GM12878 (cell line): ENCODE measurements at regions not wholly inside any gene's neighbourhood (a gene's known extent, or its start where the extent isn't known, plus 50 kb on each side); places are given as distances from the start of the nearest gene placed in this dataset.
"Not testable (repeated sequence)": the region's sequence is repeated elsewhere in the genome, so short reads cannot be mapped to it uniquely, and the experiment has no call there.

ENCODE experiments used
- ATAC-seq: fragments of 200-7000 bp; cut with Tn5 transposase; 3 replicates; pipeline ENCODE4 v1.9.1; 2020; ENCODE audit warnings: mild to moderate bottlenecking, moderate library complexity
- BruUV-seq: library from RNA; stranded (reverse); fragments of 400-500 nt; replicated peaks from 2 replicates; lab custom pipeline; 2021; lab: Mats Ljungman, UMichigan
- CTCF ChIA-PET: fragments of 300-600 bp; sonication (Branson Sonifier 250); formaldehyde crosslinking; extraction: SDS; loops from one replicate; lab custom pipeline; 2021; ENCODE audit warnings: inconsistent platforms; lab: Yijun Ruan, JAX
- POLR2A ChIA-PET: fragments of 350-600 bp; formaldehyde crosslinking; extraction: SDS; loops from one replicate; lab custom pipeline; 2021; ENCODE audit warnings: inconsistent platforms; lab: Charles Lee
- RAD21 ChIA-PET: fragments of 300-600 bp; sonication (Branson Sonifier 250); formaldehyde crosslinking; loops from one replicate; lab custom pipeline; 2023; ENCODE audit warnings: antibody characterized with exemption; ENCODE audit not compliant: unreplicated experiment; lab: Charles Lee
- SMC1A ChIA-PET: fragments of 300-600 bp; sonication (Branson Sonifier 250); formaldehyde crosslinking; loops from one replicate; lab custom pipeline; 2023; ENCODE audit not compliant: unreplicated experiment, uncharacterized antibody; lab: Charles Lee
- DNase-seq: peaks from one replicate; pipeline ENCODE4 v3.0.0-alpha.2; 2011; ENCODE audit warnings: low read depth, low spot score
- FAIRE-seq: peaks from 3 replicates; lab custom pipeline; 2011; peaks lifted over from hg19 to GRCh38; lab: Jason Lieb, UNC
- H2AFZ ChIP-seq: 2 replicates; pipeline ENCODE4 v1.6.0; 2011; ENCODE audit warnings: low read depth, low read length, control low read depth; ENCODE audit not compliant: control insufficient read depth
- H3K27ac ChIP-seq: 2 replicates; pipeline ENCODE4 v1.5.1; 2011; ENCODE audit warnings: control low read depth; ENCODE audit not compliant: control insufficient read depth, insufficient read depth
- H3K27me3 ChIP-seq, 2 experiments: replicated peaks in 1 of 2; 2 replicates each; pipeline versions ENCODE4 v1.6.0 to v1.6.1; 2011; ENCODE audit warnings: low read length in 1 of 2; ENCODE audit not compliant: control insufficient read depth in 2 of 2, insufficient read depth in 2 of 2
- H3K36me3 ChIP-seq, 2 experiments: 2 replicates each; pipeline ENCODE4 v1.5.1; 2011; ENCODE audit warnings: low read length in 1 of 2; ENCODE audit not compliant: control insufficient read depth in 2 of 2, insufficient read depth in 2 of 2
- H3K4me1 ChIP-seq: 2 replicates; pipeline ENCODE4 v1.6.1; 2011; ENCODE audit warnings: mild to moderate bottlenecking, low read length, moderate library complexity, mixed read lengths; ENCODE audit not compliant: control insufficient read depth, insufficient read depth
- H3K4me2 ChIP-seq: 2 replicates; pipeline ENCODE4 v1.6.0; 2011; ENCODE audit warnings: control low read depth; ENCODE audit not compliant: control insufficient read depth, insufficient read depth
- H3K4me3 ChIP-seq: fragments of 200-600 bp; sonication (generic); 2 replicates; pipeline ENCODE4 v1.5.1; 2016
- H3K79me2 ChIP-seq: 2 replicates; pipeline ENCODE4 v1.6.0; 2011; ENCODE audit warnings: low read length; ENCODE audit not compliant: control insufficient read depth, insufficient read depth
- H3K9ac ChIP-seq: 2 replicates; pipeline ENCODE4 v1.8.0; 2011; ENCODE audit warnings: low read length, control low read depth, mixed read lengths; ENCODE audit not compliant: control insufficient read depth, insufficient read depth
- H3K9me3 ChIP-seq: replicated peaks from 3 replicates; pipeline ENCODE4 v1.5.1; 2011; ENCODE audit warnings: mild to moderate bottlenecking, low read length; ENCODE audit not compliant: control insufficient read depth, insufficient read depth
- H4K20me1 ChIP-seq: 2 replicates; pipeline ENCODE4 v1.6.0; 2011; ENCODE audit not compliant: control insufficient read depth, insufficient read depth
- CTCF ChIP-seq, 3 experiments: IDR thresholded peaks in 2 of 3; conservative IDR thresholded peaks in 1 of 3; 2 replicates each; pipeline ENCODE4 v1.5.1; 2011; ENCODE audit warnings: low read depth in 3 of 3, low read length in 3 of 3, mild to moderate bottlenecking in 3 of 3, control low read depth in 2 of 3, moderate library complexity in 2 of 3, inconsistent platforms in 1 of 3, mixed read lengths in 1 of 3; ENCODE audit not compliant: control insufficient read depth in 2 of 3, insufficient read depth in 1 of 3; ENCODE audit errors: extremely low read depth in 1 of 3
- RAD21 ChIP-seq: IDR thresholded peaks from 2 replicates; pipeline ENCODE4 v1.6.1; 2011; ENCODE audit warnings: mild to moderate bottlenecking, low read depth, low read length, moderate library complexity; ENCODE audit not compliant: insufficient read depth
- WGBS: methylation state at CpG from one replicate; pipeline ENCODE4 v1.1.6; 2016; ENCODE audit warnings: low lambda C conversion rate; ENCODE audit not compliant: insufficient replicate concordance, insufficient coverage; ENCODE audit errors: missing lambda C conversion rate; 5-methylcytosine and 5-hydroxymethylcytosine counted together
- in situ Hi-C: fragments of 300-500 bp; cut with MboI; formaldehyde crosslinking; loops from 9 replicates; pipeline ENCODE4 v1.14.3; 2018; ENCODE audit warnings: mixed read lengths
- intact Hi-C: fragments of 100-400 bp; cut with micrococcal nuclease; formaldehyde crosslinking; loops from one replicate; pipeline ENCODE4 v1.14.2; 2022; ENCODE audit not compliant: unreplicated experiment

GRCh38 chrX:98850639-98851038, 1559.4 kb downstream of the PCDH19 start:
- intact Hi-C loops, ATAC-seq, SMC1A ChIA-PET, H3K9ac ChIP-seq, H2AFZ ChIP-seq, H3K4me2 ChIP-seq, H3K36me3 ChIP-seq, POLR2A ChIA-PET, H3K4me3 ChIP-seq, H3K9me3 ChIP-seq, H3K4me1 ChIP-seq, DNase-seq, RAD21 ChIA-PET, CTCF ChIA-PET, H3K27me3 ChIP-seq, in situ Hi-C loops, BruUV-seq, H3K79me2 ChIP-seq, H3K27ac ChIP-seq, H4K20me1 ChIP-seq, FAIRE-seq: not testable (repeated sequence)
- TF ChIP-seq RAD21 (peak; percentile 28; the same call in 1 of the 2 replicates), CTCF (IDR thresholded peaks at IDR 0.05 in 2 of 3, conservative IDR thresholded peaks at IDR 0.05 in 1 of 3; ENCODE audit: control insufficient read depth in 2 of 3, extremely low read depth in 1 of 3, insufficient read depth in 1 of 3, low read depth in 3 of 3, low read length in 3 of 3) (peak in 1 of 3 experiments; percentile 20; a peak in 2 of 6 replicates)
- WGBS = 13% methylated on average over 6 of the region's 6 CpGs
